ENCODE measurements at regions not wholly inside any gene's neighbourhood (a gene's known extent, or its start where the extent isn't known, plus 50 kb on each side); places are given as distances from the start of the nearest gene placed in this dataset.

- no peak for DNase-seq (ENCODE audit: low spot score)
Measured at GRCh38 chr7:42617806-42618457, 293.9 kb downstream of the C7orf25 start.

- DNase-seq (ENCODE audit: low spot score), result no peak
Measured at GRCh38 chr7:42617071-42617765, 294.7 kb downstream of the C7orf25 start.

- no peak for DNase-seq (ENCODE audit: low spot score)
Measured at GRCh38 chr7:42614636-42615035, 297.2 kb downstream of the C7orf25 start.

- DNase-seq (ENCODE audit: low spot score), result no peak
Measured at GRCh38 chr7:42611961-42612360, 299.9 kb downstream of the C7orf25 start.

- DNase-seq (ENCODE audit: low spot score), result no peak
Measured at GRCh38 chr7:42611289-42611928, 300.5 kb downstream of the C7orf25 start.

GRCh38 chr7:42606193-42606905 is 305.5 kb downstream of the C7orf25 start:
- DNase-seq (ENCODE audit: low spot score), result peak; percentile 55

GRCh38 chr7:42605406-42606192 is 306.3 kb downstream of the C7orf25 start:
- DNase-seq (ENCODE audit: low spot score), result peak; percentile 42

GRCh38 chr7:42603496-42603895 is 308.4 kb downstream of the C7orf25 start:
- DNase-seq (ENCODE audit: low spot score), result no peak

- DNase-seq (ENCODE audit: low spot score), result no peak
Measured at GRCh38 chr7:42597300-42597699, 314.6 kb downstream of the C7orf25 start.

- no peak for DNase-seq (ENCODE audit: low spot score)
Measured at GRCh38 chr7:42596737-42597136, 315.1 kb downstream of the C7orf25 start.

- DNase-seq (ENCODE audit: low spot score), result no peak
Measured at GRCh38 chr7:42593860-42594259, 318.0 kb downstream of the C7orf25 start.

GRCh38 chr7:42590771-42591310 is 321.0 kb downstream of the C7orf25 start:
- DNase-seq (ENCODE audit: low spot score), result no peak

- DNase-seq (ENCODE audit: low spot score), result no peak
Measured at GRCh38 chr7:42588876-42589275, 323.0 kb downstream of the C7orf25 start.

- DNase-seq (ENCODE audit: low spot score), result no peak
Measured at GRCh38 chr7:42587806-42588205, 324.1 kb downstream of the C7orf25 start.

GRCh38 chr7:42580061-42580460 is 331.8 kb downstream of the C7orf25 start:
- DNase-seq (ENCODE audit: low spot score), result no peak

GRCh38 chr7:42575171-42575570 is 336.7 kb downstream of the C7orf25 start:
- no peak for DNase-seq (ENCODE audit: low spot score)

- peak; percentile 24 for DNase-seq (ENCODE audit: low spot score)
Measured at GRCh38 chr7:42574685-42575084, 337.2 kb downstream of the C7orf25 start.

GRCh38 chr7:42573881-42574672 is 337.1 kb upstream of the GLI3 start:
- DNase-seq (ENCODE audit: low spot score), result no peak

- no peak for DNase-seq (ENCODE audit: low spot score)
Measured at GRCh38 chr7:42572561-42572960, 335.6 kb upstream of the GLI3 start.

GRCh38 chr7:42572056-42572455 is 335.0 kb upstream of the GLI3 start:
- no peak for DNase-seq (ENCODE audit: low spot score)

GRCh38 chr7:42570944-42571343 is 333.9 kb upstream of the GLI3 start:
- no peak for DNase-seq (ENCODE audit: low spot score)

All from AG08395 (cell line).